Kidney (tissue), 13 donors: ENCODE measurements at regions not wholly inside any gene's neighbourhood (a gene's known extent, or its start where the extent isn't known, plus 50 kb on each side); places are given as distances from the start of the nearest gene placed in this dataset.

ENCODE experiments used
- DNase-seq, 5 donors: peaks; one replicate each; pipeline ENCODE4 v3.0.0-alpha.2; 2013 to 2020
- FAIRE-seq: peaks from 2 replicates; lab custom pipeline; 2012; peaks lifted over from hg19 to GRCh38; lab: Jason Lieb, UNC
- H3K27ac ChIP-seq, 2 donors: one replicate each; pipeline ENCODE4 v1.7.0; 2013; ENCODE audit warnings: low read depth in 2 of 2, low read length in 2 of 2, inconsistent platforms in 1 of 2
- H3K27me3 ChIP-seq: one replicate; pipeline ENCODE4 v1.7.1; 2013; ENCODE audit warnings: low read length, inconsistent platforms; ENCODE audit not compliant: control insufficient read depth, insufficient read depth
- H3K36me3 ChIP-seq, 3 donors: one replicate each; pipeline versions ENCODE4 v1.7.0 to v1.7.1; 2013; ENCODE audit warnings: low read length in 3 of 3, control low read depth in 1 of 3, inconsistent platforms in 1 of 3; ENCODE audit not compliant: insufficient read depth in 3 of 3, control insufficient read depth in 2 of 3
- H3K4me1 ChIP-seq, 3 donors: one replicate each; pipeline versions ENCODE4 v1.7.0 to v1.7.1; 2013; ENCODE audit warnings: low read length in 3 of 3, inconsistent platforms in 1 of 3, low read depth in 1 of 3; ENCODE audit not compliant: control insufficient read depth in 2 of 3, insufficient read depth in 2 of 3
- H3K4me3 ChIP-seq, 3 donors: one replicate each; pipeline versions ENCODE4 v1.7.0 to v1.8.1; 2013; ENCODE audit warnings: low read length in 3 of 3, control low read depth in 1 of 3, inconsistent platforms in 1 of 3
- H3K9ac ChIP-seq, 3 donors: one replicate each; pipeline versions ENCODE4 v1.7.0 to v1.7.1; 2013; ENCODE audit warnings: low read length in 3 of 3, control low read depth in 1 of 3, inconsistent platforms in 1 of 3
- H3K9me3 ChIP-seq, 3 donors: one replicate each; pipeline versions ENCODE4 v1.7.0 to v1.7.1; 2013; ENCODE audit warnings: low read length in 3 of 3, control low read depth in 1 of 3, inconsistent platforms in 1 of 3; ENCODE audit not compliant: control insufficient read depth in 2 of 3, insufficient read depth in 1 of 3
- intact Hi-C: fragments of 100-400 bp; cut with DNase I; formaldehyde crosslinking; loops from one replicate; pipeline ENCODE4 v1.11.1; 2022
- TF ChIP-seq, protein P1 (sequence below): IDR thresholded peaks from 3 replicates; pipeline ENCODE4 v1.5.1; 2012; ENCODE audit warnings: mild to moderate bottlenecking, moderate library complexity, borderline replicate concordance; ENCODE audit not compliant: insufficient read depth; ENCODE audit errors: extremely low read depth
- donor health status: control.
- donor health status: control.
- donor health status: control.
- donor health status: control.
- donor health status: control.
- donor health status: DM: yes; HTN: yes; CAD: no.
- donor health status: Normal renal cell carcinoma (clear cell type).

DNA sequence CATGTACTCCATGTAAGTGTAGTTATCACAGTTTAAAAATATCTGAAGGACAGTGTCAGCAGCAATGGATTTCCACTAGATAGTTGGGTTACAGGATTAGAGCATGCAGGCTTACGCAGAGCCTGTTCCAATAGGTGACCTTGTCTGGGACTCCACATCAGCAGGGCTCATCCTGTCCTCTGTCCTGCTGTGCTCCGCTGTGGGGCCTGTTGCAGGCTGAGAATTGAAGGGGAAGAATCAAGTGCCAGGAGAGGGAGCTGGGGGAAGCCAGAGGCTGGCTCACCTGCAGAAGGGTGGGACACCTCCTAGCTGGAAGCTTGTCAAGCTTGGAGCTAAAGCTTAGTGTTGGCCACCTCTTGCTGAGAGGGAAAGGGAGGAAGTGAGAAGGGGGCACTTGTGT lies 62.8 kb downstream of the XCL2 start:
- no peaks in the 10 kb centered on the region for H3K4me1 ChIP-seq
- DNase-seq (no peak), FAIRE-seq (no peak)
- TF ChIP-seq, protein P1, sequence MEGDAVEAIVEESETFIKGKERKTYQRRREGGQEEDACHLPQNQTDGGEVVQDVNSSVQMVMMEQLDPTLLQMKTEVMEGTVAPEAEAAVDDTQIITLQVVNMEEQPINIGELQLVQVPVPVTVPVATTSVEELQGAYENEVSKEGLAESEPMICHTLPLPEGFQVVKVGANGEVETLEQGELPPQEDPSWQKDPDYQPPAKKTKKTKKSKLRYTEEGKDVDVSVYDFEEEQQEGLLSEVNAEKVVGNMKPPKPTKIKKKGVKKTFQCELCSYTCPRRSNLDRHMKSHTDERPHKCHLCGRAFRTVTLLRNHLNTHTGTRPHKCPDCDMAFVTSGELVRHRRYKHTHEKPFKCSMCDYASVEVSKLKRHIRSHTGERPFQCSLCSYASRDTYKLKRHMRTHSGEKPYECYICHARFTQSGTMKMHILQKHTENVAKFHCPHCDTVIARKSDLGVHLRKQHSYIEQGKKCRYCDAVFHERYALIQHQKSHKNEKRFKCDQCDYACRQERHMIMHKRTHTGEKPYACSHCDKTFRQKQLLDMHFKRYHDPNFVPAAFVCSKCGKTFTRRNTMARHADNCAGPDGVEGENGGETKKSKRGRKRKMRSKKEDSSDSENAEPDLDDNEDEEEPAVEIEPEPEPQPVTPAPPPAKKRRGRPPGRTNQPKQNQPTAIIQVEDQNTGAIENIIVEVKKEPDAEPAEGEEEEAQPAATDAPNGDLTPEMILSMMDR = no peak
- H3K9ac ChIP-seq = no peak overlapping the region
- H3K27me3 ChIP-seq = no peaks in the 10 kb centered on the region
- H3K27ac ChIP-seq = no peak overlapping the region
- no peaks in the 10 kb centered on the region for H3K9me3 ChIP-seq
- intact Hi-C loops = no loop called here
- H3K36me3 ChIP-seq = no peaks in the 10 kb centered on the region
- no peak overlapping the region for H3K4me3 ChIP-seq

DNA sequence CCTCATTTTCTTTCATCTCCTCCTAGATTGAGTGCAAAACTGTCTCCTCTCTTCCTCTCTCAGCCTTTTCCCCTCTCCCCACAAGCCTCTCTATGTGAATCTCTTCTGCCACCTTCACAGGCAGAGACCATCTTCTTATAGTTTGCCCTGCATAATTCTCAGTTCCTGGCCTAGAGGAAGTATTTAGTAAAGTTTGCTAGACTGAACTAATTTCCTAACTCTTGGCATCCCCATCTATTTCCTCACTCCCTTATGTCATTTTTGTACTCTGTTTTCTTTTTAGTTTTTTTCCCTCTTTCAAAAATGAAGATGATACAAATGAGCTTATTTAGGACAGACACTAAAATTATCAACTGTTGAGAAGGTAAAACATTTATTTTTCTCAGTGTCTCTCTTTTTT lies 66.0 kb downstream of the XCL2 start:
- H3K9ac ChIP-seq = no peak overlapping the region
- DNase-seq = no peak
- intact Hi-C loops = no loop called here

DNA sequence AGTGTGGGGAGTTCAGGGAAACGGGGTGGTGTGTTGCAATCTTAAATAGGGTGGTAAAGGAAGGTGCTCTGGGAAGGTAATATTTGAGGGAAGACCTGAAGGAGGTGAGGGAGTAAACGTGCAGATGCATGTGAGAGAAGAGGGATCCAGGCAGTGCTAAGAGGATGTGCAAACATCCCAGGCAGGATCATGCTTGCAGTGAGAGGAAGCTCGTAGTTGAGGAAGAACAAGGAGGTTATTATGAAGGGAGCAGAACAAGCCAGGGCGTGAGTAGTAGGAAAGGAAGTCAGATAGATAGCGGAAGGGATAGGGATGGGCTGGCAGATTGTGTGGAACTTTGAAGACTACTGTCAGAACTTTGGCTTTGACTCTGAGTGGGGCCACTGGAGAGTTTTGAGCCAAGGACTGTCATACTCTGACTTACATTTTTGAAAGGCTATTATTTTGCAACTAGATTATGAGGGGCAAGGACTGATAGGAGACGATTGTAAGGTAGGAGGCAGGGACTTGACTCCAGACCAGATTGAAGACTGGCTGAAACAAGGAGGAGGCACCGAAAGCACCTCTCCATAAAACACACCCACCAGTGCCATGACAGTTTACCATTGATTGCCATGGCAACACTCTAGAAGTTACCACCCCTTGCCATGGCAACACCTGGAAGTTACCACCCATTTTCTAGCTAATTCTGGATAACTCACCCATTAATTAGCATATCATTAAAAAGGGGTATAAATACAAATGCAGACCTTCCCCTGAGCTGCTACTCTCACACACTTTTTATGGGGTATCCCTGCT lies 67.0 kb downstream of the XCL2 start:
- intact Hi-C loops = no loop called here
- TF ChIP-seq, protein P1 = no peak
- no peaks in the 10 kb centered on the region for H3K27me3 ChIP-seq
- H3K4me3 ChIP-seq = no peak overlapping the region
- DNase-seq = no peak
- FAIRE-seq = no peak
- H3K27ac ChIP-seq = no peak overlapping the region
- H3K9me3 ChIP-seq = no peaks in the 10 kb centered on the region
- no peaks in the 10 kb centered on the region for H3K4me1 ChIP-seq
- H3K9ac ChIP-seq = no peak overlapping the region
- H3K36me3 ChIP-seq = no peaks in the 10 kb centered on the region

More for the DNA sequence above, 66.0 kb downstream of the XCL2 start:
- Histone ChIP-seq H3K27me3 (no peaks in the 10 kb centered on the region), H3K4me1 (no peaks in the 10 kb centered on the region), H3K9me3 (no peaks in the 10 kb centered on the region), H3K27ac (no peak overlapping the region), H3K4me3 (no peak overlapping the region), H3K36me3 (no peaks in the 10 kb centered on the region)
- no peak for FAIRE-seq
- TF ChIP-seq, protein P1 = no peak
